ENCODE measurements at regions not wholly inside any gene's neighbourhood (a gene's known extent, or its start where the extent isn't known, plus 50 kb on each side); places are given as distances from the start of the nearest gene placed in this dataset.

- H4K5ac ChIP-seq (ENCODE audit: insufficient read length, low read depth, low read length): no peak overlapping the region
- no peak overlapping the region for H3K18ac ChIP-seq (ENCODE audit: insufficient read length, low read depth, low read length)
- no peak overlapping the region for H4K91ac ChIP-seq (ENCODE audit: insufficient read length, low read depth, low read length)
- H3K9me3 Mint-ChIP-seq: peaks cover 2 to 3% of the 10 kb centered on the region in 2 experiments; a peak in 2 of 5 replicates
- H3K9ac ChIP-seq (ENCODE audit: extremely low read depth, insufficient read length, low read length): no peak overlapping the region
- H3K56ac ChIP-seq (ENCODE audit: insufficient read length, low read depth, low read length): no peak overlapping the region
- no CpG with 5 or more reads among the region's 1 CpG for WGBS (ENCODE audit: extremely low coverage, insufficient read length, low lambda C conversion rate)
- H2BK12ac ChIP-seq (ENCODE audit: insufficient read length, low read depth, low read length): no peak overlapping the region
- no peaks in the 10 kb centered on the region for H3K79me2 ChIP-seq (ENCODE audit: insufficient read depth, low read length)
- no peak overlapping the region for H3K14ac ChIP-seq (ENCODE audit: insufficient read depth, low read length)
- no peak overlapping the region for H2AFZ ChIP-seq (ENCODE audit: low read length)
- no peak overlapping the region for H2BK15ac ChIP-seq (ENCODE audit: low read depth, low read length)
- H3K27ac ChIP-seq (ENCODE audit: insufficient read length, low read depth, low read length): no peak overlapping the region
- no peak overlapping the region for H3T11ph ChIP-seq (ENCODE audit: low read length)
- H3K4me1 ChIP-seq (ENCODE audit: insufficient read depth, low read length): no peaks in the 10 kb centered on the region
- H3K4me3 Mint-ChIP-seq: no peak overlapping the region
- H2AK5ac ChIP-seq (ENCODE audit: insufficient read length, low read length): no peak overlapping the region
- H2BK20ac ChIP-seq (ENCODE audit: low read depth, low read length, poor library complexity, severe bottlenecking): no peak overlapping the region
- H2BK120ac ChIP-seq (ENCODE audit: low read depth, low read length, poor library complexity, severe bottlenecking): no peak overlapping the region
- H3K9me3 ChIP-seq (ENCODE audit: control insufficient read depth, low read depth, low read length): no peaks in the 10 kb centered on the region
- H3K27me3 ChIP-seq (ENCODE audit: insufficient read depth, low read length): no peaks in the 10 kb centered on the region
- H2BK5ac ChIP-seq (ENCODE audit: insufficient read length, low read length): no peak overlapping the region
- no peak overlapping the region for H4K8ac ChIP-seq (replicated peaks; ENCODE audit: insufficient read length, low read depth, low read length)
- peaks cover 0 to 2% (median 0%) of the 10 kb centered on the region in 3 experiments; a peak in 1 of 7 replicates for H3K36me3 Mint-ChIP-seq (ENCODE audit: insufficient read depth in 1 of 3, low read depth in 3 of 3)
- TF ChIP-seq CTCF (conservative IDR thresholded peaks at IDR 0.05): no peak
- H3K27me3 Mint-ChIP-seq (ENCODE audit: low read depth): no peaks in the 10 kb centered on the region
- no peak overlapping the region for H3K23ac ChIP-seq (ENCODE audit: insufficient read length, low read depth, low read length)
- H3K4me1 Mint-ChIP-seq: no peaks in the 10 kb centered on the region
- H3K4ac ChIP-seq (ENCODE audit: low read depth, low read length): no peak overlapping the region
- no peak overlapping the region for H3K4me2 ChIP-seq (ENCODE audit: insufficient read depth, insufficient read length, low read length)
- no peak for DNase-seq
- no peak overlapping the region for H3K27ac Mint-ChIP-seq
- no peaks in the 10 kb centered on the region for H4K20me1 ChIP-seq (ENCODE audit: control insufficient read depth, insufficient read depth, insufficient read length)
- H3K23me2 ChIP-seq (ENCODE audit: insufficient read length, low read depth, low read length, poor library complexity, severe bottlenecking): no peaks in the 10 kb centered on the region
- H3K79me1 ChIP-seq (ENCODE audit: insufficient read depth, low read depth, low read length, poor library complexity, severe bottlenecking): no peaks in the 10 kb centered on the region
Measured at GRCh38 chr2:150292807-150293206, 194.7 kb downstream of the RND3 start.
